ENCODE measurements at regions not wholly inside any gene's neighbourhood (a gene's known extent, or its start where the extent isn't known, plus 50 kb on each side); places are given as distances from the start of the nearest gene placed in this dataset.

GRCh38 chr6:14255916-14256315, 138.3 kb downstream of the CD83 start:
- H3K27me3 ChIP-seq (replicated peaks; ENCODE audit: insufficient read depth): no peaks in the 10 kb centered on the region
- no peaks in the 10 kb centered on the region for H4K20me1 ChIP-seq (ENCODE audit: insufficient read depth)
- no peaks in the 10 kb centered on the region for H3K4me1 ChIP-seq (ENCODE audit: insufficient read depth)
- H3K79me2 ChIP-seq (ENCODE audit: insufficient read depth): no peaks in the 10 kb centered on the region
- no peak overlapping the region for H3K4me2 ChIP-seq (ENCODE audit: unreplicated experiment)
- H3K9ac ChIP-seq: no peak overlapping the region
- no peak overlapping the region for H3K27ac ChIP-seq
- WGBS, 2 experiments (ENCODE audit: low coverage in 1 of 2, low lambda C conversion rate in 2 of 2, missing lambda C conversion rate in 2 of 2): 75 to 78% methylated on average over 6 of the region's 6 CpGs
- TF ChIP-seq EZH2phosphoT487 (IDR thresholded peaks at IDR 0.05; ENCODE audit: insufficient read depth, low read depth): no peak
- H3K9me3 ChIP-seq (ENCODE audit: low read depth): no peaks in the 10 kb centered on the region
- DNase-seq: no peak
- H3K36me3 ChIP-seq (ENCODE audit: low read depth): no peaks in the 10 kb centered on the region
- H3K4me3 ChIP-seq: no peak overlapping the region
- H2AFZ ChIP-seq: no peak overlapping the region
- H3K9me2 ChIP-seq (ENCODE audit: insufficient read depth): no peaks in the 10 kb centered on the region
- in situ Hi-C loops (cut with MboI): no loop called here
- H3F3A ChIP-seq (ENCODE audit: insufficient read depth): no peaks in the 10 kb centered on the region

GRCh38 chr6:14258117-14258516, 140.5 kb downstream of the CD83 start:
- no peaks in the 10 kb centered on the region for H3K9me2 ChIP-seq (ENCODE audit: insufficient read depth)
- no peak overlapping the region for H3K4me3 ChIP-seq
- no peaks in the 10 kb centered on the region for H3F3A ChIP-seq (ENCODE audit: insufficient read depth)
- 46 to 51% methylated on average over 2 of the region's 2 CpGs for WGBS, 2 experiments (ENCODE audit: low coverage in 1 of 2, low lambda C conversion rate in 2 of 2, missing lambda C conversion rate in 2 of 2)
- in situ Hi-C loops (cut with MboI): no loop called here
- peaks cover 2% of the 10 kb centered on the region for H3K9me3 ChIP-seq (ENCODE audit: low read depth)
- H3K79me2 ChIP-seq (ENCODE audit: insufficient read depth): no peaks in the 10 kb centered on the region
- no peaks in the 10 kb centered on the region for H3K4me1 ChIP-seq (ENCODE audit: insufficient read depth)
- no peaks in the 10 kb centered on the region for H3K27me3 ChIP-seq (replicated peaks; ENCODE audit: insufficient read depth)
- H2AFZ ChIP-seq: no peak overlapping the region
- H3K27ac ChIP-seq: no peak overlapping the region
- H3K9ac ChIP-seq: no peak overlapping the region
- TF ChIP-seq EZH2 (IDR thresholded peaks at IDR 0.05; ENCODE audit: insufficient read depth, poor library complexity, severe bottlenecking) (no peak), EZH2phosphoT487 (IDR thresholded peaks at IDR 0.05; ENCODE audit: insufficient read depth, low read depth) (no peak)
- no peaks in the 10 kb centered on the region for H4K20me1 ChIP-seq (ENCODE audit: insufficient read depth)
- DNase-seq: peak; percentile 22
- no peaks in the 10 kb centered on the region for H3K36me3 ChIP-seq (ENCODE audit: low read depth)
- H3K4me2 ChIP-seq (ENCODE audit: unreplicated experiment): no peak overlapping the region

- 70 to 74% methylated on average over 12 of the region's 12 CpGs for WGBS, 2 experiments (ENCODE audit: low coverage in 1 of 2, low lambda C conversion rate in 2 of 2, missing lambda C conversion rate in 2 of 2)
- H3K4me3 ChIP-seq: no peak overlapping the region
- in situ Hi-C loops (cut with MboI): no loop called here
- H3K4me1 ChIP-seq (ENCODE audit: insufficient read depth): no peaks in the 10 kb centered on the region
- H3K27ac ChIP-seq: no peak overlapping the region
- H4K20me1 ChIP-seq (ENCODE audit: insufficient read depth): no peaks in the 10 kb centered on the region
- no peaks in the 10 kb centered on the region for H3K27me3 ChIP-seq (replicated peaks; ENCODE audit: insufficient read depth)
- no peak for TF ChIP-seq EZH2 (IDR thresholded peaks at IDR 0.05; ENCODE audit: insufficient read depth, poor library complexity, severe bottlenecking)
- no peak for TF ChIP-seq EZH2phosphoT487 (IDR thresholded peaks at IDR 0.05; ENCODE audit: insufficient read depth, low read depth)
- H3K9ac ChIP-seq: no peak overlapping the region
- no peak overlapping the region for H2AFZ ChIP-seq
- H3K9me2 ChIP-seq (ENCODE audit: insufficient read depth): no peaks in the 10 kb centered on the region
- peaks cover 7% of the 10 kb centered on the region for H3K9me3 ChIP-seq (ENCODE audit: low read depth)
- DNase-seq: no peak
- H3F3A ChIP-seq (ENCODE audit: insufficient read depth): no peaks in the 10 kb centered on the region
- H3K36me3 ChIP-seq (ENCODE audit: low read depth): no peaks in the 10 kb centered on the region
- no peaks in the 10 kb centered on the region for H3K79me2 ChIP-seq (ENCODE audit: insufficient read depth)
- H3K4me2 ChIP-seq (ENCODE audit: unreplicated experiment): no peak overlapping the region
These were observed 141.4 kb downstream of the CD83 start for GRCh38 chr6:14258695-14259593.

GRCh38 chr6:14259594-14260152, 142.1 kb downstream of the CD83 start:
- in situ Hi-C loops (cut with MboI): no loop called here
- TF ChIP-seq EZH2 (IDR thresholded peaks at IDR 0.05; ENCODE audit: insufficient read depth, poor library complexity, severe bottlenecking) (no peak), EZH2phosphoT487 (IDR thresholded peaks at IDR 0.05; ENCODE audit: insufficient read depth, low read depth) (no peak)
- Histone ChIP-seq H3K27ac (no peak overlapping the region), H3K9ac (no peak overlapping the region), H3K27me3 (replicated peaks; ENCODE audit: insufficient read depth) (no peaks in the 10 kb centered on the region), H3K36me3 (ENCODE audit: low read depth) (no peaks in the 10 kb centered on the region), H3K9me2 (ENCODE audit: insufficient read depth) (no peaks in the 10 kb centered on the region), H3K79me2 (ENCODE audit: insufficient read depth) (no peaks in the 10 kb centered on the region), H3K4me1 (ENCODE audit: insufficient read depth) (no peaks in the 10 kb centered on the region), H2AFZ (no peak overlapping the region), H3K4me2 (ENCODE audit: unreplicated experiment) (no peak overlapping the region), H3K9me3 (ENCODE audit: low read depth) (peaks cover 7% of the 10 kb centered on the region), H3K4me3 (no peak overlapping the region), H4K20me1 (ENCODE audit: insufficient read depth) (no peaks in the 10 kb centered on the region), H3F3A (ENCODE audit: insufficient read depth) (no peaks in the 10 kb centered on the region)
- no peak for DNase-seq
- WGBS, 2 experiments (ENCODE audit: low coverage in 1 of 2, low lambda C conversion rate in 2 of 2, missing lambda C conversion rate in 2 of 2): 65 to 71% methylated on average over 8 of the region's 8 CpGs

Measured in GM23248 (cell line).